ENCODE measurements at regions not wholly inside any gene's neighbourhood (a gene's known extent, or its start where the extent isn't known, plus 50 kb on each side); places are given as distances from the start of the nearest gene placed in this dataset.

DNA sequence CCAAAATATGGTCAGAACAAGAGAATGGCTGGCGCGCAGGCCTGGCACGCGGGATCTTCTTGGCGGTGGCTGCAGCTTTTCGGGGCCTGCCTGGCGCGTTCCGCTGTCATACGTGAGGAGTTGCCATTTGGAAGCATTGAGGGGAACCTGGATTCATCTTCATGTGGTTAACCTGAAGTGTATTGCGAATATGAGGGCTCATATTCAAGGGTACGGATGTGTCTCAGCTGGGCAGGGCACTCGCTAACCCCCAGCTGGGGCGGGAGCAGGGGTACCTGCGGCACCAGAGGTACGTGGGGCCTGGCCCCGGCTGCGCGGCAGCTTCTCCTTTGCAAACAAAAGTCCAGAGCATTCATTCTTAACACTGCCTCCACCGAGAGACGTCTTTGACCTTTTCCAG is 605.6 kb downstream of the QKI start:
- Histone ChIP-seq H3K27me3 (ENCODE audit: insufficient read depth, low read length) (no peaks in the 10 kb centered on the region), H3K36me3 (ENCODE audit: insufficient read depth, low read length) (no peaks in the 10 kb centered on the region), H3K4me3 (ENCODE audit: low read length) (no peak overlapping the region), H3K27ac (ENCODE audit: low read depth, low read length) (no peak overlapping the region), H3K9ac (ENCODE audit: low read depth, low read length) (no peak overlapping the region), H3K4me1 (ENCODE audit: insufficient read depth, low read length) (peaks cover 6% of the 10 kb centered on the region), H3K9me3 (ENCODE audit: insufficient read depth, low read depth, low read length) (no peaks in the 10 kb centered on the region)
- 96% methylated on average over 21 of the region's 21 CpGs for WGBS

DNA sequence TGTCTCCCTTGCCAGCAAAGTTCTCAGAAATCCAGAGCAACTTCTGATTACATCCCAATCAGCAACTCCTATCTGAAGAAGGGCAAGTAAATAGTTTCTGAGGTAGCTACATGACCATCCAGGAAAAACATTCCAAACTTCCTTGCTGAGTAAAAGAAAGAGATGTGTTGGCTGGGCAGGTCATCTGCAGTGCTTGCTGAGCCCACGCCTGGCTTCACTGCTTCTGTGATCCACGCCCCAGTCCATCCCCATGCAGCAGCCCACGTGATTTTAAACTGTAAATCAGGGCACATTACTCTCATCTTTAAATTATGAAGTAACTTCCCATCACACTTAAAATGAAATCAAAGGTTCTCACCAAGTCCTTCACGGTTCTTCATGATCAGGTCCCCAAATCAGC is 603.6 kb downstream of the QKI start:
- H3K4me1 ChIP-seq (ENCODE audit: insufficient read depth, low read length) = peaks cover 15% of the 10 kb centered on the region
- 92% methylated on average over 4 of the region's 4 CpGs for whole genome bisulfite sequencing
- no peaks in the 10 kb centered on the region for H3K36me3 ChIP-seq (ENCODE audit: insufficient read depth, low read length)
- no peak overlapping the region for H3K4me3 ChIP-seq (ENCODE audit: low read length)
- H3K9me3 ChIP-seq (ENCODE audit: insufficient read depth, low read depth, low read length) = no peaks in the 10 kb centered on the region
- H3K9ac ChIP-seq (ENCODE audit: low read depth, low read length) = no peak overlapping the region
- H3K27ac ChIP-seq (ENCODE audit: low read depth, low read length) = no peak overlapping the region
- H3K27me3 ChIP-seq (ENCODE audit: insufficient read depth, low read length) = no peaks in the 10 kb centered on the region

DNA sequence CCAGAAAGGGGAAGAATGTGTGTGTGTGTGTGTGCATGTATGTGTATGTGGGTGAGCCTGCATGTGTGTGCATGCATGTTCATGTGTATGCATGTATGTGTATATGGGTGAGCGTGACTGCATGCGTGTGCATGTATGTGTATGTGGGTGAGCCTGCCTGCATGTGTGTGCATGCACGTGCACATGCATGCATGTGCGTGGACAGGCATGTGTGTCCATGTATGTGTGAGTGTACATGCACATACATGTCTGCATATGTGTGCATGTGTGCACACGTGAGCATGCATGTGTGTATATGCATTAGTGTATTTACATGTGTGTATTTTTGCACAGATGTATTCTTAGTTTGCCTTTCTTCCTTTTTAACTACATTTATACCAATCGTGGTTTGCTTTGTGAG is 601.5 kb downstream of the QKI start:
- H3K9me3 ChIP-seq (ENCODE audit: insufficient read depth, low read depth, low read length) = no peaks in the 10 kb centered on the region
- H3K9ac ChIP-seq (ENCODE audit: low read depth, low read length) = no peak overlapping the region
- no peaks in the 10 kb centered on the region for H3K27me3 ChIP-seq (ENCODE audit: insufficient read depth, low read length)
- H3K27ac ChIP-seq (ENCODE audit: low read depth, low read length) = no peak overlapping the region
- WGBS = 96% methylated on average over 5 of the region's 6 CpGs
- peaks cover 15% of the 10 kb centered on the region for H3K4me1 ChIP-seq (ENCODE audit: insufficient read depth, low read length)
- no peak overlapping the region for H3K4me3 ChIP-seq (ENCODE audit: low read length)
- no peaks in the 10 kb centered on the region for H3K36me3 ChIP-seq (ENCODE audit: insufficient read depth, low read length)

DNA sequence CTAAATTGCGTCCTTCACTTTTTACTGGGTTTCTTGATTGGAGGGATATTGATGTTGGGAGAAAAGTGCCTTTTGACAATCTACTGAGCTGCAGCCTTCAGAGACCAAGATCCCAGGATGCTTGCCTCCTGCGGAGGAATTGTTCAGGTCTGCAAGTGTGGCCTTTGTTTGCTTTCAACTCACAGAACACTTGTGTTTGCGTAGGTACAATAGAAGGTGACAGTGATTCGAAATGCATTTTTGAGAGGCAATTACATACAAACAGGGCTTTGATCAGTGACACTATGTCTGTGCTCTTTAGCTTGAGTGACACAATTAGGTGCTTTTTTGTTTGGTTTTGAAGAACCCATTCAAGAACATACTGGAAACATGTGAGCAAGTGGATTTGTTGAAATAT is 600.6 kb downstream of the QKI start:
- no peaks in the 10 kb centered on the region for H3K36me3 ChIP-seq (ENCODE audit: insufficient read depth, low read length)
- H3K9me3 ChIP-seq (ENCODE audit: insufficient read depth, low read depth, low read length) = no peaks in the 10 kb centered on the region
- H3K27ac ChIP-seq (ENCODE audit: low read depth, low read length) = peak overlapping the region; percentile 27; the same call in 1 of the 2 replicates
- H3K9ac ChIP-seq (ENCODE audit: low read depth, low read length) = no peak overlapping the region
- peaks cover 19% of the 10 kb centered on the region for H3K4me1 ChIP-seq (ENCODE audit: insufficient read depth, low read length)
- H3K4me3 ChIP-seq (ENCODE audit: low read length) = no peak overlapping the region
- WGBS = 76% methylated on average over 4 of the region's 4 CpGs
- no peaks in the 10 kb centered on the region for H3K27me3 ChIP-seq (ENCODE audit: insufficient read depth, low read length)

GRCh38 chr6:164014346-164015087 is 600.0 kb downstream of the QKI start:
- H3K36me3 ChIP-seq (ENCODE audit: insufficient read depth, low read length) = no peaks in the 10 kb centered on the region
- H3K4me1 ChIP-seq (ENCODE audit: insufficient read depth, low read length) = peaks cover 19% of the 10 kb centered on the region
- H3K27ac ChIP-seq (ENCODE audit: low read depth, low read length) = no peak overlapping the region; the same call in 1 of the 2 replicates
- 88% methylated on average over 11 of the region's 11 CpGs for WGBS
- no peaks in the 10 kb centered on the region for H3K9me3 ChIP-seq (ENCODE audit: insufficient read depth, low read depth, low read length)
- no peak overlapping the region for H3K9ac ChIP-seq (ENCODE audit: low read depth, low read length)
- H3K4me3 ChIP-seq (ENCODE audit: low read length) = no peak overlapping the region
- H3K27me3 ChIP-seq (ENCODE audit: insufficient read depth, low read length) = no peaks in the 10 kb centered on the region

GRCh38 chr6:164013480-164014208 is 599.1 kb downstream of the QKI start:
- no peaks in the 10 kb centered on the region for H3K27me3 ChIP-seq (ENCODE audit: insufficient read depth, low read length)
- 91% methylated on average over 5 of the region's 5 CpGs for WGBS
- peaks cover 19% of the 10 kb centered on the region for H3K4me1 ChIP-seq (ENCODE audit: insufficient read depth, low read length)
- H3K4me3 ChIP-seq (ENCODE audit: low read length) = no peak overlapping the region
- H3K27ac ChIP-seq (ENCODE audit: low read depth, low read length) = no peak overlapping the region
- no peak overlapping the region for H3K9ac ChIP-seq (ENCODE audit: low read depth, low read length)
- no peaks in the 10 kb centered on the region for H3K36me3 ChIP-seq (ENCODE audit: insufficient read depth, low read length)
- H3K9me3 ChIP-seq (ENCODE audit: insufficient read depth, low read depth, low read length) = no peaks in the 10 kb centered on the region

GRCh38 chr6:164011321-164011720 is 596.8 kb downstream of the QKI start:
- Histone ChIP-seq H3K4me3 (ENCODE audit: low read length) (no peak overlapping the region), H3K9me3 (ENCODE audit: insufficient read depth, low read depth, low read length) (no peaks in the 10 kb centered on the region), H3K27me3 (ENCODE audit: insufficient read depth, low read length) (no peaks in the 10 kb centered on the region), H3K4me1 (ENCODE audit: insufficient read depth, low read length) (peaks cover 19% of the 10 kb centered on the region), H3K9ac (ENCODE audit: low read depth, low read length) (no peak overlapping the region), H3K36me3 (ENCODE audit: insufficient read depth, low read length) (no peaks in the 10 kb centered on the region), H3K27ac (ENCODE audit: low read depth, low read length) (no peak overlapping the region)
- WGBS = 100% methylated on average over 1 of the region's 2 CpGs

DNA sequence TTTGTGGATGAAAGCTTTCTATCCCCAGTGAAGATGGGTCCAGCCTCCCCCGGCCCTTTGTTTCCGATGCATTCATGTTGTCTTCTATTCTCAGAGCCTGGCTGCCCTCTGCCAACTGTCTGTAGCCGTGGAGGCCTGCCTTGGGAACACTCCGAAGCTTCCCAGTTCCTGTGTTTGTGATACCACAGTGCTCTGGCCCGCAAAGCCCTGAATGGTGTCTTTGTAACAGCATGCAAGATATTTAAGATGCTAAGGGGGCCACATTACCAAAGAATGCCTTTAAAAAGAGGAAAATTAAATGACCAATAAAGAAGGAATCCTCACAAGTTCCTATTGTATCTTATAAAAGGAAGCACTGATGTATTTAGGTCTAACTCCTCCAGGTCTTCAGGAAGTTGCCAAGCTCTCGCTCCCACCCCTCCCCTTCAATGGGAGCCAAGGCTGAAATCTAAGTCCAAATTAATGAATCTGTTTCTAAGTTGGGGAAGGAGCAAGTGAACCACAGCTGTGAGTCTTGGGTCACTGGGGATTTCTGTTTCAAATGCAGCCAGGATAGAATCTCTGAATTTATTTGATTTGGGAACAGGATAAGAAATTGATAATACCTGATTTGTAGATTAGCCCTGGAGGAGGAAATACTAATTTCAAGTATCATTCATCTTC is 596.1 kb downstream of the QKI start:
- Histone ChIP-seq H3K4me1 (ENCODE audit: insufficient read depth, low read length) (peaks cover 17% of the 10 kb centered on the region), H3K9ac (ENCODE audit: low read depth, low read length) (no peak overlapping the region), H3K27me3 (ENCODE audit: insufficient read depth, low read length) (no peaks in the 10 kb centered on the region), H3K4me3 (ENCODE audit: low read length) (no peak overlapping the region), H3K36me3 (ENCODE audit: insufficient read depth, low read length) (no peaks in the 10 kb centered on the region), H3K9me3 (ENCODE audit: insufficient read depth, low read depth, low read length) (no peaks in the 10 kb centered on the region), H3K27ac (ENCODE audit: low read depth, low read length) (no peak overlapping the region)
- 92% methylated on average over 6 of the region's 6 CpGs for WGBS

DNA sequence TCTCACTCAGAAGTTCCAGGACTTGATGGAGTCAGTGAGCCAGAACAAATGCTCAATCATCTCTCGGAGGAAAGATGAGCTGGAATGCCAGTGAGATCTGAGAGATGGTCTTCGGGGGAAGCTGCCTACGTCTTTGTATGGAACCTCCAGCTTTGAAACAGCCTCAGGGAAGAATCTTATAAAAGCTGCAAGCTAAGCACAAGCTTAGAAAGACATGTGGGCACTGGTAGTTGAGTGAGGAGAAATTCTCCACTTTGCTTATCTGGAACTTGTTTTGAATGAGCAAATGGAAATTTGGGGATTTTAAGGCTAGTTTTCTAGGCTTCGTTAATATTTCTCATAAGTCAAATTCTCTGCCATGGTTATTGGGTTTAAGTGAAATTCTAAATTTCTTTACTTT is 594.4 kb downstream of the QKI start:
- no peaks in the 10 kb centered on the region for H3K9me3 ChIP-seq (ENCODE audit: insufficient read depth, low read depth, low read length)
- no peaks in the 10 kb centered on the region for H3K36me3 ChIP-seq (ENCODE audit: insufficient read depth, low read length)
- H3K27me3 ChIP-seq (ENCODE audit: insufficient read depth, low read length) = no peaks in the 10 kb centered on the region
- H3K4me1 ChIP-seq (ENCODE audit: insufficient read depth, low read length) = 0 out of 2 replicates have a peak, but pooled peaks cover 3% of the 10 kb centered on the region
- no peak overlapping the region for H3K9ac ChIP-seq (ENCODE audit: low read depth, low read length)
- H3K4me3 ChIP-seq (ENCODE audit: low read length) = no peak overlapping the region
- 93% methylated on average over 4 of the region's 4 CpGs for WGBS
- H3K27ac ChIP-seq (ENCODE audit: low read depth, low read length) = no peak overlapping the region

- WGBS = 86% methylated on average over 7 of the region's 7 CpGs
- H3K9me3 ChIP-seq (ENCODE audit: insufficient read depth, low read depth, low read length) = no peaks in the 10 kb centered on the region
- no peak overlapping the region for H3K27ac ChIP-seq (ENCODE audit: low read depth, low read length)
- no peak overlapping the region for H3K4me3 ChIP-seq (ENCODE audit: low read length)
- no peak overlapping the region for H3K9ac ChIP-seq (ENCODE audit: low read depth, low read length)
- H3K27me3 ChIP-seq (ENCODE audit: insufficient read depth, low read length) = no peaks in the 10 kb centered on the region
- H3K36me3 ChIP-seq (ENCODE audit: insufficient read depth, low read length) = no peaks in the 10 kb centered on the region
- 0 out of 2 replicates have a peak, but pooled peaks cover 3% of the 10 kb centered on the region for H3K4me1 ChIP-seq (ENCODE audit: insufficient read depth, low read length)
Measured at GRCh38 chr6:164007881-164008280, 593.4 kb downstream of the QKI start.

- H3K9ac ChIP-seq (ENCODE audit: low read depth, low read length) = no peak overlapping the region
- no peaks in the 10 kb centered on the region for H3K27me3 ChIP-seq (ENCODE audit: insufficient read depth, low read length)
- WGBS = 99% methylated on average over 6 of the region's 6 CpGs
- 0 out of 2 replicates have a peak, but pooled peaks cover 3% of the 10 kb centered on the region for H3K4me1 ChIP-seq (ENCODE audit: insufficient read depth, low read length)
- no peak overlapping the region for H3K4me3 ChIP-seq (ENCODE audit: low read length)
- no peaks in the 10 kb centered on the region for H3K36me3 ChIP-seq (ENCODE audit: insufficient read depth, low read length)
- H3K27ac ChIP-seq (ENCODE audit: low read depth, low read length) = no peak overlapping the region
- H3K9me3 ChIP-seq (ENCODE audit: insufficient read depth, low read depth, low read length) = no peaks in the 10 kb centered on the region
Measured at GRCh38 chr6:164006459-164006858, 591.9 kb downstream of the QKI start.

Measured in HUES64 (cell line).